ENCODE measurements at regions not wholly inside any gene's neighbourhood (a gene's known extent, or its start where the extent isn't known, plus 50 kb on each side); places are given as distances from the start of the nearest gene placed in this dataset.

GRCh38 chr9:22257026-22257816 lies 189.4 kb upstream of the DMRTA1 start:
- no peak for TF ChIP-seq CTCF (conservative IDR thresholded peaks at IDR 0.05)
- H3K27ac ChIP-seq: no peak overlapping the region

- no peak for TF ChIP-seq CTCF (conservative IDR thresholded peaks at IDR 0.05)
- no peak overlapping the region for H3K27ac ChIP-seq
These were observed 181.6 kb upstream of the DMRTA1 start for GRCh38 chr9:22265038-22265437.

GRCh38 chr9:22265534-22265933 lies 181.1 kb upstream of the DMRTA1 start:
- H3K27ac ChIP-seq: no peak overlapping the region
- no peak for TF ChIP-seq CTCF (conservative IDR thresholded peaks at IDR 0.05)

GRCh38 chr9:22274477-22274876 lies 172.1 kb upstream of the DMRTA1 start:
- no peak overlapping the region for H3K27ac ChIP-seq
- TF ChIP-seq CTCF (conservative IDR thresholded peaks at IDR 0.05): no peak

GRCh38 chr9:22278426-22278825 lies 168.2 kb upstream of the DMRTA1 start:
- TF ChIP-seq CTCF (conservative IDR thresholded peaks at IDR 0.05): no peak

GRCh38 chr9:22279636-22280035 lies 167.0 kb upstream of the DMRTA1 start:
- H3K27ac ChIP-seq: no peak overlapping the region
- TF ChIP-seq CTCF (conservative IDR thresholded peaks at IDR 0.05): no peak

More at GRCh38 chr9:22278426-22278825, 168.2 kb upstream of the DMRTA1 start:
- no peak overlapping the region for H3K27ac ChIP-seq

- H3K27ac ChIP-seq: no peak overlapping the region
- no peak for TF ChIP-seq CTCF (conservative IDR thresholded peaks at IDR 0.05)
These were observed 161.6 kb upstream of the DMRTA1 start for GRCh38 chr9:22285066-22285465.

All from VCaP (cell line).